NCI-H524 treated with DMSO at 0.1 percent for 48 hours (cell line): ENCODE measurements at regions not wholly inside any gene's neighbourhood (a gene's known extent, or its start where the extent isn't known, plus 50 kb on each side); places are given as distances from the start of the nearest gene placed in this dataset.
"Not testable (repeated sequence)": the region's sequence is repeated elsewhere in the genome, so short reads cannot be mapped to it uniquely, and the experiment has no call there.

Source experiments
- DNase-seq: peaks from one replicate; lab custom pipeline; 2025; lab: John Stamatoyannopoulos, UW

- DNase-seq, result no peak
Measured at GRCh38 chr1:37319284-37319683, 155.1 kb upstream of the ZC3H12A start.

GRCh38 chr1:37323486-37324377, 150.6 kb upstream of the ZC3H12A start:
- peak; percentile 65 for DNase-seq

GRCh38 chr1:37325010-37325409, 149.4 kb upstream of the ZC3H12A start:
- no peak for DNase-seq

GRCh38 chr1:37325509-37326437, 148.6 kb upstream of the ZC3H12A start:
- no peak for DNase-seq

- DNase-seq, result no peak
Measured at GRCh38 chr1:37332126-37332525, 142.3 kb upstream of the ZC3H12A start.

- peak; percentile 79 for DNase-seq
Measured at GRCh38 chr1:37338658-37339057, 135.7 kb upstream of the ZC3H12A start.

- DNase-seq, result no peak
Measured at GRCh38 chr1:37342736-37343135, 131.6 kb upstream of the ZC3H12A start.

- peak; percentile 81 for DNase-seq
Measured at GRCh38 chr1:37347104-37347649, 127.2 kb upstream of the ZC3H12A start.

GRCh38 chr1:37353871-37354270, 120.5 kb upstream of the ZC3H12A start:
- no peak for DNase-seq

GRCh38 chr1:37354876-37355650, 119.3 kb upstream of the ZC3H12A start:
- DNase-seq, result no peak

GRCh38 chr1:37358992-37359391, 115.4 kb upstream of the ZC3H12A start:
- no peak for DNase-seq

- DNase-seq, result no peak
Measured at GRCh38 chr1:37360011-37360410, 114.4 kb upstream of the ZC3H12A start.

GRCh38 chr1:37362594-37363385, 111.6 kb upstream of the ZC3H12A start:
- DNase-seq, result no peak

- DNase-seq, result no peak
Measured at GRCh38 chr1:37363535-37363934, 110.8 kb upstream of the ZC3H12A start.

- DNase-seq, result not testable (repeated sequence)
Measured at GRCh38 chr1:37368665-37369315, 105.6 kb upstream of the ZC3H12A start.

- peak; percentile 45 for DNase-seq
Measured at GRCh38 chr1:37372302-37372701, 102.1 kb upstream of the ZC3H12A start.

GRCh38 chr1:37372711-37373110, 101.7 kb upstream of the ZC3H12A start:
- DNase-seq, result no peak

GRCh38 chr1:37373413-37373812, 101.0 kb upstream of the ZC3H12A start:
- no peak for DNase-seq

GRCh38 chr1:37380546-37380945, 93.8 kb upstream of the ZC3H12A start:
- not testable (repeated sequence) for DNase-seq

- DNase-seq, result no peak
Measured at GRCh38 chr1:37387854-37388253, 86.5 kb upstream of the ZC3H12A start.
